DOHH2 (cell line): ENCODE measurements at regions not wholly inside any gene's neighbourhood (a gene's known extent, or its start where the extent isn't known, plus 50 kb on each side); places are given as distances from the start of the nearest gene placed in this dataset.
"Not testable (repeated sequence)": the region's sequence is repeated elsewhere in the genome, so short reads cannot be mapped to it uniquely, and the experiment has no call there.

Experiments used
- H3F3A ChIP-seq: fragments of 200-600 bp; sonication (generic), shearing (Covaris generic); 2 replicates; pipeline ENCODE4 v1.6.0; 2016; ENCODE audit warnings: antibody characterized with exemption, mild to moderate bottlenecking; ENCODE audit not compliant: control insufficient read depth, insufficient read depth
- H3K27ac ChIP-seq: fragments of 200-600 bp; sonication (generic); 2 replicates; pipeline ENCODE4 v1.5.1; 2014; ENCODE audit warnings: low read depth, mild to moderate bottlenecking, low read length, moderate library complexity
- H3K27me3 ChIP-seq: fragments of 200-600 bp; sonication (generic); 2 replicates; pipeline ENCODE4 v1.6.1; 2014; ENCODE audit warnings: mild to moderate bottlenecking, low read length, mixed read lengths; ENCODE audit not compliant: control insufficient read depth
- H3K36me3 ChIP-seq: fragments of 200-600 bp; sonication (generic); 2 replicates; pipeline ENCODE4 v1.6.1; 2014; ENCODE audit warnings: mild to moderate bottlenecking, low read length, moderate library complexity, mixed read lengths; ENCODE audit not compliant: control insufficient read depth
- H3K4me1 ChIP-seq: fragments of 200-600 bp; sonication (generic); 2 replicates; pipeline ENCODE4 v1.6.1; 2014; ENCODE audit warnings: mild to moderate bottlenecking, low read length, mixed read lengths; ENCODE audit not compliant: control insufficient read depth
- H3K4me2 ChIP-seq: fragments of 200-600 bp; sonication (generic); 2 replicates; pipeline ENCODE4 v1.6.0; 2014; ENCODE audit warnings: mild to moderate bottlenecking, low read length, moderate library complexity
- H3K4me3 ChIP-seq: fragments of 200-600 bp; sonication (generic); 2 replicates; pipeline ENCODE4 v1.5.1; 2014; ENCODE audit warnings: mild to moderate bottlenecking, low read length, mixed read lengths
- H3K79me2 ChIP-seq: fragments of 200-600 bp; sonication (generic); 2 replicates; pipeline ENCODE4 v1.6.1; 2014; ENCODE audit warnings: mild to moderate bottlenecking, low read length, mixed read lengths; ENCODE audit not compliant: control insufficient read depth
- H3K9me2 ChIP-seq: fragments of 200-600 bp; sonication (generic); replicated peaks from 2 replicates; pipeline ENCODE4 v1.6.1; 2014; ENCODE audit warnings: mild to moderate bottlenecking, low read length, mixed read lengths; ENCODE audit not compliant: control insufficient read depth
- H3K9me3 ChIP-seq: fragments of 200-600 bp; sonication (generic); 2 replicates; pipeline ENCODE4 v1.6.1; 2014; ENCODE audit warnings: antibody characterized with exemption, low read length, mixed read lengths; ENCODE audit not compliant: control insufficient read depth, insufficient read depth
- H4K20me1 ChIP-seq: fragments of 200-600 bp; sonication (generic); 2 replicates; pipeline ENCODE4 v1.6.0; 2014; ENCODE audit warnings: low read depth, mild to moderate bottlenecking, antibody characterized with exemption, low read length, moderate library complexity; ENCODE audit not compliant: control insufficient read depth, insufficient read depth
- EZH2phosphoT487 ChIP-seq: fragments of 200-600 bp; sonication (generic); IDR thresholded peaks from 2 replicates; pipeline ENCODE4 v1.6.1; 2017; ENCODE audit warnings: borderline replicate concordance, mild to moderate bottlenecking, antibody characterized with exemption, low read length, moderate library complexity, mixed read lengths
- TF ChIP-seq, protein P1 (sequence below): fragments of 200-600 bp; sonication (generic); IDR thresholded peaks from one replicate; pipeline ENCODE4 v1.5.1; 2014; ENCODE audit warnings: antibody characterized with exemption, mild to moderate bottlenecking, low read depth, low read length; ENCODE audit not compliant: poor library complexity, severe bottlenecking

DNA sequence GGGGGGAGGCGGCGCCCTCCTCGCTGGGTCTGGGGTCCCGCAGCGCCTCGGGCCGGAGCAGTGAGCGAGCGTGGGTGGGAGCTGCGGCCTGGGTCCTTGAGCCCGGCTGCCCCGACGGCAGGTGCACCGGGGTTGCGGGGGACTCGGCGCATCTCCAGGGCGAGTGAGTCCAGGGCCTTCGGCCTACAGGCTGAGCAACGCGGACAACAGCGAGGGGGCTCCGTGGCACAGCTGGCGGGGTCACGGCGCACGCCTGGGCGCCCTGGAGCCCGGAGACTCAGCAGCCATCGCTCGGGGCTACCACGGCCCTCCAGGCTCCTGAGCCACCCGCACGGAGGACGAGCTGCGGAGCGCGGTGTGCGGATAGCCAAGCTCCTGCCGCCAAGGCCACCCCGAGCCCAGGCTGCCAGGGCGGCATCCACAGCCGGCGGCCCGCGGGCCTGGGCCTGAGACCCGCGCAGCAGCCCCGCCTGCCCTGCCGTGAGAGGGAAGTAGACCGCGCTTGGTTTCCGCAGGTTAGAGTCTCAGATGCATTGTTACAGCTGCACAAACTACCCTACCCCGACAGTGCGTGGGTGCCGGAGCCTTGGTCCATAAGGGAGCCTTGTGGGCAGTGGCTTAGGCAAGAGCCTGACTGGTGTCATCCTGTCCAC is 253.9 kb upstream of the SGCG start:
- H3F3A ChIP-seq: no peaks in the 10 kb centered on the region
- no peaks in the 10 kb centered on the region for H3K36me3 ChIP-seq
- H3K9me3 ChIP-seq: no peaks in the 10 kb centered on the region
- H3K27ac ChIP-seq: no peak overlapping the region
- no peaks in the 10 kb centered on the region for H3K9me2 ChIP-seq
- H3K4me1 ChIP-seq: no peaks in the 10 kb centered on the region
- TF ChIP-seq, protein P1, sequence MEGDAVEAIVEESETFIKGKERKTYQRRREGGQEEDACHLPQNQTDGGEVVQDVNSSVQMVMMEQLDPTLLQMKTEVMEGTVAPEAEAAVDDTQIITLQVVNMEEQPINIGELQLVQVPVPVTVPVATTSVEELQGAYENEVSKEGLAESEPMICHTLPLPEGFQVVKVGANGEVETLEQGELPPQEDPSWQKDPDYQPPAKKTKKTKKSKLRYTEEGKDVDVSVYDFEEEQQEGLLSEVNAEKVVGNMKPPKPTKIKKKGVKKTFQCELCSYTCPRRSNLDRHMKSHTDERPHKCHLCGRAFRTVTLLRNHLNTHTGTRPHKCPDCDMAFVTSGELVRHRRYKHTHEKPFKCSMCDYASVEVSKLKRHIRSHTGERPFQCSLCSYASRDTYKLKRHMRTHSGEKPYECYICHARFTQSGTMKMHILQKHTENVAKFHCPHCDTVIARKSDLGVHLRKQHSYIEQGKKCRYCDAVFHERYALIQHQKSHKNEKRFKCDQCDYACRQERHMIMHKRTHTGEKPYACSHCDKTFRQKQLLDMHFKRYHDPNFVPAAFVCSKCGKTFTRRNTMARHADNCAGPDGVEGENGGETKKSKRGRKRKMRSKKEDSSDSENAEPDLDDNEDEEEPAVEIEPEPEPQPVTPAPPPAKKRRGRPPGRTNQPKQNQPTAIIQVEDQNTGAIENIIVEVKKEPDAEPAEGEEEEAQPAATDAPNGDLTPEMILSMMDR: no peak
- TF ChIP-seq EZH2phosphoT487: no peak
- no peak overlapping the region for H3K4me2 ChIP-seq
- no peaks in the 10 kb centered on the region for H3K79me2 ChIP-seq
- no peaks in the 10 kb centered on the region for H3K27me3 ChIP-seq
- no peak overlapping the region for H3K4me3 ChIP-seq
- H4K20me1 ChIP-seq: no peaks in the 10 kb centered on the region

DNA sequence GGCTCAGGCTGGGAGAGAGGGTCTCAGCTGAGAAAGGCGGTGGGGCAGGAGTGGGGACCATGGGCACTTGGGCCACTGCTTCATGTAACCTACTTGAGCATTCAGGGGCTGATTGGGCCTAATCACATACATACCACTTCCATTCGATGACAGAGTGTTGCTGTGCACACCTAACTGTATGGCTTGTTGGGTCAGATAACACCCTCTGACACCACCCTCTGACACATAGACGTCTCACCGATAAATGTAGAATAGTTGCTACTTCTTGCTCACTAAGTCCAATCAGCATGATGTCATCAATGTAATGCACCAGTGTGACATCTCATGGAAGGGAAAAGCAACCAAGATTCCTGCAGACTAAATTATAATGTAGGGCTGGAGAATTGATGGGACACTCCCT is 252.9 kb upstream of the SGCG start:
- not testable (repeated sequence) for H3K9me2 ChIP-seq, H3K9me3 ChIP-seq, H3K36me3 ChIP-seq, H4K20me1 ChIP-seq, H3K27ac ChIP-seq, H3K27me3 ChIP-seq, H3K4me3 ChIP-seq, H3K79me2 ChIP-seq, H3K4me1 ChIP-seq, H3K4me2 ChIP-seq, H3F3A ChIP-seq

DNA sequence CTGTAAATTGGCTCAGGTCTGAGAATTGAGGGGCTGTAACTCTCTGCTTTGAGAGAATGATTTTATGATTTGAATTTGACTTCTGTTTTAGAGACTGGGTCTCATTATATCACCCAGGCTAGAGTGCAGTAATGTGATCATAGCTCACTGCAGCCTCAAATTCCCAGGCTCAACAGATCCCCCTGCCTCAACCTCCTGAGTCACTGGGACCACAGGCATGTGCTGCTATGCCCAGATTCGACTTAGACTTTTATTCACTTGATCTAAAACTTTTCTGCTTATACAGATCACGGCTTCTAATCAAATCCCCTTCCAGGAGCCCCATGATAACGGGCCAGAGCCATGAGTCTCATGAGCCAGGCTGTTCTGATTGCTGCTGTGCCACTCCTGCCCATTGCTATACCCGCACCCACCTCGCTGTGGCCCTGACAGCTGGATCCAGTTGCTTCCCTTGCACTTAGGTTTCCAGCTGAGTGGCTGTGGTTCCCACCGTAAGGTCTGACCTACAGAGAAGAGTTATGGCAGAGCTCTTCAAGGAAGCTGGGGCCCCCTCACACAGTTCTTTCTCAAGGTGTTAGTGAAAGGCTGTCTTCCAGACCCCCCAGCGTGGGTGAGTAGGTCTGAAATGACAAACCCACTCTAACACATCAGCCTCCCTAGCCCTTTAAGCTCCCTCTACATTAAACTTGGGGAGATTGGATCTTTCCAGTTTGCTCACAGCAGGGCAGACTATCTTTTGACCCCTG is 251.2 kb upstream of the SGCG start:
- Histone ChIP-seq H3K4me3 (no peak overlapping the region), H4K20me1 (no peaks in the 10 kb centered on the region), H3F3A (no peaks in the 10 kb centered on the region), H3K36me3 (no peaks in the 10 kb centered on the region), H3K27ac (no peak overlapping the region), H3K27me3 (no peaks in the 10 kb centered on the region), H3K79me2 (no peaks in the 10 kb centered on the region), H3K4me2 (no peak overlapping the region), H3K9me3 (peaks cover 9% of the 10 kb centered on the region; the same call in 1 of the 2 replicates), H3K4me1 (no peaks in the 10 kb centered on the region), H3K9me2 (no peaks in the 10 kb centered on the region)
- TF ChIP-seq EZH2phosphoT487: no peak
- TF ChIP-seq, protein P1: no peak

DNA sequence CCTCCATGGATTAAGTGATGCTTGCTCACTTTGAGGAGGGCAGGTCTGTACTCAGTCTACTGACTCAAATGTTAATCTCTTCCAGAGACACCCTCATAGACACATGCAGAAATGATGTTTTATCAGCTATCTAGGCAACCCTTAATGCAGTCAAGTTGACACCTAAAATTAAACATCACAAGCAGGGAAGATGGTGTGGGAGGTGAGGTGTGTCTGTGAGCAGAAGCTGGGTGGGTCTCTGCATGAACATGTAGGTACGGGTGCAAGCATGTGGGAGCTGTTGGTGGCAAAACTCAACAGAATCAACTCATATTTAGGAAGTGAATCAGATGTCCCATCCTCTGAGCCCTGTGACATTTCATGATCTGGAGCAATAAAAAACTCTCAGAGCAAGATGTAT is 249.2 kb upstream of the SGCG start:
- no peaks in the 10 kb centered on the region for H3K36me3 ChIP-seq
- TF ChIP-seq, protein P1: no peak
- no peak for TF ChIP-seq EZH2phosphoT487
- no peaks in the 10 kb centered on the region for H3F3A ChIP-seq
- no peaks in the 10 kb centered on the region for H3K9me2 ChIP-seq
- H3K79me2 ChIP-seq: no peaks in the 10 kb centered on the region
- H3K27me3 ChIP-seq: no peaks in the 10 kb centered on the region
- H3K27ac ChIP-seq: no peak overlapping the region
- no peak overlapping the region for H3K4me3 ChIP-seq
- H3K4me2 ChIP-seq: no peak overlapping the region
- peaks cover 9% of the 10 kb centered on the region; the same call in 1 of the 2 replicates for H3K9me3 ChIP-seq
- H3K4me1 ChIP-seq: no peaks in the 10 kb centered on the region
- no peaks in the 10 kb centered on the region for H4K20me1 ChIP-seq

DNA sequence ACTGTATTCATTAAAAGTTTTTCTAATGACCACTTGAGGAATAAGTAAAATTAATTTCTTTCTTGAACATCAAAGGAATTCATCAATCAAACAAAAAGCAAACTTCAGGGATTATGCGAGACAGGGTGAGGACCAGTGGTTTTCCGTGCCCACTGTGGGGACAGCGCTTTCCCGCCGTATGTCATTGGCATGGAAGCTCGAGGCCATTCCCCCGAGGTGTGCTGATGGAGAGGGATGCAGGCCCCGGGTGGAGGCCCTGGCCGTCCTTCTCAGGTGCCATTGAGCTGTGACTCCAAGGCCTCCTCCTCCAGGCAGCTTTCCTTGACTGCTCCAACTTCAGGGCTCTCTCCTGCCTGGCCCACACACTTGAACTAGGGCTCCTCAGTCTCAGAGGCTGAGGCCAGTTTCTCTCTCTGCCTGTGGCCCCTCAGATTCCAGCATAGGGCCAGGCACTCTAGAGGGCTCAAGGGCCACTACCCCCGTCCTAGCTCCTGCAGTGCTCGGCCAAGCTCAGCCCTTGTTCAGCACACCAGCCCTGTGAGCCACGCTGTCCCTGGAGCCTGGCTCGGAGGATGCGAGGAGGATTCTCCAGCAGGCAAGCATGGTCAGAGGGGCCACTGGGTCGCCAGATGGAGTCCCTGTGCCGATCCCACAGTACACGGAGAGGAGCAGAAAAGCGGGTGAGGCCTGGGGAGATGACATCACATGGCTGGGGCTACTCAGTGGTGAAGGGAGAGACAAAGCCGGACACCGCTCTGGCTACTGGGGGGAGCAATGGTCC is 248.0 kb upstream of the SGCG start:
- not testable (repeated sequence) for H3K4me2 ChIP-seq, H3K9me2 ChIP-seq, H3K4me3 ChIP-seq, H3K4me1 ChIP-seq, H3K36me3 ChIP-seq, H3F3A ChIP-seq, H3K9me3 ChIP-seq, H3K79me2 ChIP-seq, H3K27ac ChIP-seq, H3K27me3 ChIP-seq, H4K20me1 ChIP-seq
